G401.6 (cell line): ENCODE measurements at regions not wholly inside any gene's neighbourhood (a gene's known extent, or its start where the extent isn't known, plus 50 kb on each side); places are given as distances from the start of the nearest gene placed in this dataset.

ENCODE experiments used
- FAIRE-seq: peaks from 2 replicates; lab custom pipeline; 2012; peaks lifted over from hg19 to GRCh38; lab: Jason Lieb, UNC

- no peak for FAIRE-seq
Observed at GRCh38 chr3:105923140-105923539, 54.3 kb upstream of the CBLB start.

- FAIRE-seq: no peak
Observed at GRCh38 chr3:105927741-105928140, 58.9 kb upstream of the CBLB start.

GRCh38 chr3:105930733-105931132 lies 61.9 kb upstream of the CBLB start:
- no peak for FAIRE-seq

- FAIRE-seq: no peak
Observed at GRCh38 chr3:105931500-105931899, 62.7 kb upstream of the CBLB start.

- FAIRE-seq: no peak
Observed at GRCh38 chr3:105933871-105934270, 65.1 kb upstream of the CBLB start.

- FAIRE-seq: no peak
Observed at GRCh38 chr3:105938101-105938500, 69.3 kb upstream of the CBLB start.

- FAIRE-seq: no peak
Observed at GRCh38 chr3:105938806-105939205, 70.0 kb upstream of the CBLB start.

- no peak for FAIRE-seq
Observed at GRCh38 chr3:105944276-105944675, 75.5 kb upstream of the CBLB start.

- no peak for FAIRE-seq
Observed at GRCh38 chr3:105944721-105945120, 75.9 kb upstream of the CBLB start.

GRCh38 chr3:105948101-105948500 lies 79.3 kb upstream of the CBLB start:
- FAIRE-seq: no peak

- no peak for FAIRE-seq
Observed at GRCh38 chr3:105950881-105951600, 82.2 kb upstream of the CBLB start.

GRCh38 chr3:105953831-105954230 lies 85.0 kb upstream of the CBLB start:
- no peak for FAIRE-seq

- FAIRE-seq: no peak
Observed at GRCh38 chr3:105956306-105956705, 87.5 kb upstream of the CBLB start.

- no peak for FAIRE-seq
Observed at GRCh38 chr3:105957722-105958121, 88.9 kb upstream of the CBLB start.

GRCh38 chr3:105958237-105959000 lies 89.6 kb upstream of the CBLB start:
- no peak for FAIRE-seq

- no peak for FAIRE-seq
Observed at GRCh38 chr3:105959851-105960250, 91.0 kb upstream of the CBLB start.

- no peak for FAIRE-seq
Observed at GRCh38 chr3:105960381-105960780, 91.6 kb upstream of the CBLB start.

- no peak for FAIRE-seq
Observed at GRCh38 chr3:105963161-105963560, 94.3 kb upstream of the CBLB start.

GRCh38 chr3:105965384-105965783 lies 96.6 kb upstream of the CBLB start:
- no peak for FAIRE-seq

- FAIRE-seq: no peak
Observed at GRCh38 chr3:105967117-105967516, 98.3 kb upstream of the CBLB start.

GRCh38 chr3:105970283-105970682 lies 101.5 kb upstream of the CBLB start:
- FAIRE-seq: no peak

GRCh38 chr3:105972069-105972468 lies 103.3 kb upstream of the CBLB start:
- FAIRE-seq: no peak

GRCh38 chr3:105974381-105974780 lies 105.6 kb upstream of the CBLB start:
- FAIRE-seq: no peak

- FAIRE-seq: no peak
Observed at GRCh38 chr3:105976196-105976595, 107.4 kb upstream of the CBLB start.
